ENCODE measurements at regions not wholly inside any gene's neighbourhood (a gene's known extent, or its start where the extent isn't known, plus 50 kb on each side); places are given as distances from the start of the nearest gene placed in this dataset.

GRCh38 chr11:119512369-119512768 is 89.4 kb upstream of the THY1 start:
- Mint-ChIP-seq H3K27me3 (peaks cover 16% of the 10 kb centered on the region), H3K27ac (no peak overlapping the region)

GRCh38 chr11:119511614-119512306 is 88.8 kb upstream of the THY1 start:
- Mint-ChIP-seq H3K36me3 (ENCODE audit: insufficient read depth) (no peaks in the 10 kb centered on the region), H3K4me1 (ENCODE audit: low read depth) (no peaks in the 10 kb centered on the region), H3K9me3 (ENCODE audit: low read depth) (no peaks in the 10 kb centered on the region), H3K27ac (no peak overlapping the region), H3K4me3 (ENCODE audit: low read depth) (no peak overlapping the region), H3K27me3 (peaks cover 13% of the 10 kb centered on the region)
- no peak for DNase-seq (ENCODE audit: low spot score, unreplicated experiment)
- TF ChIP-seq CTCF (IDR thresholded peaks at IDR 0.05; ENCODE audit: unreplicated experiment) = no peak

More at GRCh38 chr11:119512369-119512768, 89.4 kb upstream of the THY1 start:
- TF ChIP-seq CTCF (IDR thresholded peaks at IDR 0.05; ENCODE audit: unreplicated experiment) = no peak
- Mint-ChIP-seq H3K4me3 (ENCODE audit: low read depth) (no peak overlapping the region), H3K36me3 (ENCODE audit: insufficient read depth) (no peaks in the 10 kb centered on the region), H3K4me1 (ENCODE audit: low read depth) (no peaks in the 10 kb centered on the region), H3K9me3 (ENCODE audit: low read depth) (no peaks in the 10 kb centered on the region)
- DNase-seq (ENCODE audit: low spot score, unreplicated experiment) = no peak

- peaks cover 7% of the 10 kb centered on the region for H3K27me3 Mint-ChIP-seq
- no peak for TF ChIP-seq CTCF (IDR thresholded peaks at IDR 0.05; ENCODE audit: unreplicated experiment)
- H3K36me3 Mint-ChIP-seq (ENCODE audit: insufficient read depth) = no peaks in the 10 kb centered on the region
- H3K27ac Mint-ChIP-seq = no peak overlapping the region
- H3K4me3 Mint-ChIP-seq (ENCODE audit: low read depth) = no peak overlapping the region
- no peak for DNase-seq (ENCODE audit: low spot score, unreplicated experiment)
- no peaks in the 10 kb centered on the region for H3K4me1 Mint-ChIP-seq (ENCODE audit: low read depth)
- H3K9me3 Mint-ChIP-seq (ENCODE audit: low read depth) = no peaks in the 10 kb centered on the region
These were observed 87.0 kb upstream of the THY1 start for GRCh38 chr11:119509969-119510401.

- no peaks in the 10 kb centered on the region for H3K36me3 Mint-ChIP-seq (ENCODE audit: insufficient read depth)
- H3K27me3 Mint-ChIP-seq = peaks cover 7% of the 10 kb centered on the region
- no peak for TF ChIP-seq CTCF (IDR thresholded peaks at IDR 0.05; ENCODE audit: unreplicated experiment)
- no peak overlapping the region for H3K27ac Mint-ChIP-seq
- no peaks in the 10 kb centered on the region for H3K4me1 Mint-ChIP-seq (ENCODE audit: low read depth)
- no peaks in the 10 kb centered on the region for H3K9me3 Mint-ChIP-seq (ENCODE audit: low read depth)
- no peak overlapping the region for H3K4me3 Mint-ChIP-seq (ENCODE audit: low read depth)
- no peak for DNase-seq (ENCODE audit: low spot score, unreplicated experiment)
These were observed 86.4 kb upstream of the THY1 start for GRCh38 chr11:119509282-119509841.

- H3K4me1 Mint-ChIP-seq (ENCODE audit: low read depth) = no peaks in the 10 kb centered on the region
- TF ChIP-seq CTCF (IDR thresholded peaks at IDR 0.05; ENCODE audit: unreplicated experiment) = no peak
- H3K9me3 Mint-ChIP-seq (ENCODE audit: low read depth) = no peaks in the 10 kb centered on the region
- no peak overlapping the region for H3K4me3 Mint-ChIP-seq (ENCODE audit: low read depth)
- peaks cover 8% of the 10 kb centered on the region for H3K27me3 Mint-ChIP-seq
- no peaks in the 10 kb centered on the region for H3K36me3 Mint-ChIP-seq (ENCODE audit: insufficient read depth)
- no peak overlapping the region for H3K27ac Mint-ChIP-seq
- DNase-seq (ENCODE audit: low spot score, unreplicated experiment) = no peak
These were observed 83.5 kb upstream of the THY1 start for GRCh38 chr11:119506436-119506835.

All from progenitor cell of endocrine pancreas (in vitro differentiated cells).